ENCODE measurements at regions not wholly inside any gene's neighbourhood (a gene's known extent, or its start where the extent isn't known, plus 50 kb on each side); places are given as distances from the start of the nearest gene placed in this dataset.
"Not testable (repeated sequence)": the region's sequence is repeated elsewhere in the genome, so short reads cannot be mapped to it uniquely, and the experiment has no call there.

- H3K4me1 Mint-ChIP-seq (ENCODE audit: low read depth, unreplicated experiment), result peaks cover 17% of the 10 kb centered on the region
- TF ChIP-seq, protein P1, sequence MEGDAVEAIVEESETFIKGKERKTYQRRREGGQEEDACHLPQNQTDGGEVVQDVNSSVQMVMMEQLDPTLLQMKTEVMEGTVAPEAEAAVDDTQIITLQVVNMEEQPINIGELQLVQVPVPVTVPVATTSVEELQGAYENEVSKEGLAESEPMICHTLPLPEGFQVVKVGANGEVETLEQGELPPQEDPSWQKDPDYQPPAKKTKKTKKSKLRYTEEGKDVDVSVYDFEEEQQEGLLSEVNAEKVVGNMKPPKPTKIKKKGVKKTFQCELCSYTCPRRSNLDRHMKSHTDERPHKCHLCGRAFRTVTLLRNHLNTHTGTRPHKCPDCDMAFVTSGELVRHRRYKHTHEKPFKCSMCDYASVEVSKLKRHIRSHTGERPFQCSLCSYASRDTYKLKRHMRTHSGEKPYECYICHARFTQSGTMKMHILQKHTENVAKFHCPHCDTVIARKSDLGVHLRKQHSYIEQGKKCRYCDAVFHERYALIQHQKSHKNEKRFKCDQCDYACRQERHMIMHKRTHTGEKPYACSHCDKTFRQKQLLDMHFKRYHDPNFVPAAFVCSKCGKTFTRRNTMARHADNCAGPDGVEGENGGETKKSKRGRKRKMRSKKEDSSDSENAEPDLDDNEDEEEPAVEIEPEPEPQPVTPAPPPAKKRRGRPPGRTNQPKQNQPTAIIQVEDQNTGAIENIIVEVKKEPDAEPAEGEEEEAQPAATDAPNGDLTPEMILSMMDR (IDR thresholded peaks at IDR 0.05; ENCODE audit: unreplicated experiment), result no peak
- no TSS peak for BruUV-seq (replicated peaks)
- peaks cover 7% of the 10 kb centered on the region for H3K9me3 Mint-ChIP-seq (ENCODE audit: low read depth, unreplicated experiment)
- no peak for DNase-seq
- no peaks in the 10 kb centered on the region for H3K27me3 Mint-ChIP-seq (ENCODE audit: unreplicated experiment)
- no peaks in the 10 kb centered on the region for H3K36me3 Mint-ChIP-seq (ENCODE audit: insufficient read depth, unreplicated experiment)
- no peak overlapping the region for H3K27ac Mint-ChIP-seq (ENCODE audit: unreplicated experiment)
- intact Hi-C loops (cut with micrococcal nuclease; ENCODE audit: unreplicated experiment), result loop anchor here (5.0 kb wide), 1 partner anchor 103 kb away; no protein-coding TSS in a partner anchor
- CTCF ChIA-PET, result no interaction called here
- H3K4me3 Mint-ChIP-seq (ENCODE audit: low read depth, unreplicated experiment), result no peak overlapping the region
These were observed 340.0 kb upstream of the PIK3R1 start for GRCh38 chr5:67875601-67876000.

DNA sequence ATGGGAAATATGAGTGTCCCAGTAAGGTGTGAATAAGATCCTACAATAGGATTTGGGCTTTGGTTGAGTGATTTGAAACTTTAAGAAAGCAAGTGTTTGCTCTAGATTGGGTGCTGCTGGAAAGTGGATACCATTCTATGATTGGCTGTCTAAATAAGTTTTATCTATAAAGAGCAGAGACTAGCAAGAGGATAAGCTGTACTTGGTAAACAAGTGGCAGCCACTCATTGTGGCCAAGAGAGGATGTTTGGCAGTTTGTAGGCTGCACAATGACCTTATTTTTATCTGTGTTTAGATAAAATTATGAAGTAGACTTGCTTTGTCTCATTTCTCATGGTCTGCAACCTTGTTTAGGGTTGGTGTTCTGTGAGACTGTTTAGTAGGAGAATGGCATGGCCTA is 341.6 kb upstream of the PIK3R1 start:
- intact Hi-C loops (cut with micrococcal nuclease; ENCODE audit: unreplicated experiment), result no loop called here
- TF ChIP-seq, protein P1 (IDR thresholded peaks at IDR 0.05; ENCODE audit: unreplicated experiment), result no peak
- peaks cover under 1% of the 10 kb centered on the region for H3K4me1 Mint-ChIP-seq (ENCODE audit: low read depth, unreplicated experiment)

DNA sequence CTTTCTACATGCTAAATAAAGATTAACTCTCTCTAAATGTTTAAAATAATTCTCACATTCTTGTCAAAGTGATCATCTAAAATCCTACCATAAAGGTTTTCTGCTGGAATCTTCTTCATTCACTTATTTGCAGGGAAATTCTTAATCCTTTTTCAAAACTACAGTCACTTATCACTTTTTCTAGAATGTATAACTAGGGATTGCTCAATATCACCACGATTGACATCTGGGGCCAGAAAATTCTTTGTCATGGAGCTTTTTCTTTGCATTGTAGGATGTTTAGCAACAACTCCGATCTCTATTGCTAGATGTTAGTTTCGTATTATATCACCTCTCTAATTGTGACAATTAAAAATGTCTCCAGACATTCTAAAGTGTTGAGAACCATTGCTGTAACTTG is 344.9 kb upstream of the PIK3R1 start:
- TF ChIP-seq, protein P1 (IDR thresholded peaks at IDR 0.05; ENCODE audit: unreplicated experiment), result no peak
- CTCF ChIA-PET, result no interaction called here

More for the DNA sequence above, 341.6 kb upstream of the PIK3R1 start:
- H3K27ac Mint-ChIP-seq (ENCODE audit: unreplicated experiment), result no peak overlapping the region
- H3K4me3 Mint-ChIP-seq (ENCODE audit: low read depth, unreplicated experiment), result no peak overlapping the region
- DNase-seq, result no peak
- no TSS peak for BruUV-seq (replicated peaks)
- peaks cover 7% of the 10 kb centered on the region for H3K9me3 Mint-ChIP-seq (ENCODE audit: low read depth, unreplicated experiment)
- CTCF ChIA-PET, result no interaction called here
- H3K36me3 Mint-ChIP-seq (ENCODE audit: insufficient read depth, unreplicated experiment), result no peaks in the 10 kb centered on the region
- H3K27me3 Mint-ChIP-seq (ENCODE audit: unreplicated experiment), result no peaks in the 10 kb centered on the region

GRCh38 chr5:67864335-67864734 is 351.2 kb upstream of the PIK3R1 start:
- BruUV-seq (replicated peaks); H3K4me3 Mint-ChIP-seq (ENCODE audit: low read depth, unreplicated experiment); H3K9me3 Mint-ChIP-seq (ENCODE audit: low read depth, unreplicated experiment); CTCF ChIA-PET; H3K36me3 Mint-ChIP-seq (ENCODE audit: insufficient read depth, unreplicated experiment); H3K27me3 Mint-ChIP-seq (ENCODE audit: unreplicated experiment); intact Hi-C loops (cut with micrococcal nuclease; ENCODE audit: unreplicated experiment); H3K4me1 Mint-ChIP-seq (ENCODE audit: low read depth, unreplicated experiment); H3K27ac Mint-ChIP-seq (ENCODE audit: unreplicated experiment); DNase-seq: not testable (repeated sequence)

More for the DNA sequence above, 344.9 kb upstream of the PIK3R1 start:
- BruUV-seq (replicated peaks), result no TSS peak
- H3K27ac Mint-ChIP-seq (ENCODE audit: unreplicated experiment), result no peak overlapping the region
- no peak overlapping the region for H3K4me3 Mint-ChIP-seq (ENCODE audit: low read depth, unreplicated experiment)
- H3K36me3 Mint-ChIP-seq (ENCODE audit: insufficient read depth, unreplicated experiment), result no peaks in the 10 kb centered on the region
- intact Hi-C loops (cut with micrococcal nuclease; ENCODE audit: unreplicated experiment), result no loop called here
- H3K4me1 Mint-ChIP-seq (ENCODE audit: low read depth, unreplicated experiment), result no peaks in the 10 kb centered on the region
- peaks cover 2% of the 10 kb centered on the region for H3K9me3 Mint-ChIP-seq (ENCODE audit: low read depth, unreplicated experiment)
- H3K27me3 Mint-ChIP-seq (ENCODE audit: unreplicated experiment), result no peaks in the 10 kb centered on the region
- DNase-seq, result no peak

DNA sequence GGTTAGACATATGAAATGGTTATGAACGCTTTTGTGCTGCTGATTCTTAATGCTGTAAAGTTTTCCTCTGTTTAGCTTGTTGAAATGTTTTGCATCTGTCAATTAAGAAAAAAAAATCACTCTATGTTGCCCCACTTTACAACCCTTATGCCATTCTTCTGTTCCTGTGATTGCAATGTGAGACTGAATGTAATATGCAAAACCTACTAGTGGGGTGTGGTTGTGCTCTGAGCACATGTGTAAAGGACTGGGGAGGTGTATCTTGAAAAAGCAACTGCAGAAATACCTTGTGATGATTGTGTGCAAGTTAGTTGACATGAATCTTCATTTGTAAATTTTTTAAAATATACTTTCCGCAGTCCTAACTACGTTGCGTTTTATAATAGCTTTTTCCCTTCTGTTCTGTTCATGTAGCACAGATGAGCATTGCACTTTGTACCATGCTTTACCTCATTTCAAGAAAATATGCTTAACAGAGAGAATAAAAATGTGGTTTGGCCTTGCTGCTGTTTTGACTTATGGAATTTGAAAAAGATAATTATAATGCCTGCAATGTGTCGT is 357.0 kb upstream of the PIK3R1 start:
- DNase-seq, result no peak
- Mint-ChIP-seq H3K27me3 (ENCODE audit: unreplicated experiment) (no peaks in the 10 kb centered on the region), H3K9me3 (ENCODE audit: low read depth, unreplicated experiment) (no peaks in the 10 kb centered on the region), H3K4me3 (ENCODE audit: low read depth, unreplicated experiment) (no peak overlapping the region), H3K27ac (ENCODE audit: unreplicated experiment) (no peak overlapping the region), H3K36me3 (ENCODE audit: insufficient read depth, unreplicated experiment) (no peaks in the 10 kb centered on the region), H3K4me1 (ENCODE audit: low read depth, unreplicated experiment) (no peaks in the 10 kb centered on the region)
- BruUV-seq (replicated peaks), result no TSS peak
- intact Hi-C loops (cut with micrococcal nuclease; ENCODE audit: unreplicated experiment), result no loop called here
- CTCF ChIA-PET, result no interaction called here
- TF ChIP-seq, protein P1 (IDR thresholded peaks at IDR 0.05; ENCODE audit: unreplicated experiment), result no peak
